HEK293 (cell line): ENCODE measurements at regions not wholly inside any gene's neighbourhood (a gene's known extent, or its start where the extent isn't known, plus 50 kb on each side); places are given as distances from the start of the nearest gene placed in this dataset.

Experiments used
- CTCF ChIA-PET: fragments of 350-600 bp; formaldehyde crosslinking; extraction: SDS; loops from one replicate; lab custom pipeline; 2021; ENCODE audit warnings: antibody characterized with exemption; lab: Yijun Ruan, JAX
- POLR2A ChIA-PET: fragments of 300-600 bp; formaldehyde crosslinking; extraction: SDS; loops from one replicate; lab custom pipeline; 2020; ENCODE audit warnings: antibody characterized with exemption, inconsistent platforms; lab: Yijun Ruan, JAX
- H3K27ac ChIP-seq: fragments of 200-500 bp; sonication (Bioruptor generic); 2 replicates; pipeline ENCODE4 v1.5.1; 2014; ENCODE audit warnings: low read depth, low read length, control low read depth, inconsistent platforms; ENCODE audit errors: extremely low read depth
- H3K36me3 ChIP-seq, 2 experiments: fragments of 200-500 bp in 1 of 2; sonication (Bioruptor generic) in 1 of 2; 1 replicate in 1 of 2; 2 replicates in 1 of 2; pipeline ENCODE4 v1.5.1; 2014 to 2017; ENCODE audit warnings: inconsistent platforms in 2 of 2, low read length in 2 of 2; ENCODE audit not compliant: control insufficient read depth in 2 of 2, insufficient read depth in 1 of 2
- H3K4me1 ChIP-seq: fragments of 200-500 bp; sonication (Bioruptor generic); 2 replicates; pipeline ENCODE4 v1.5.1; 2014; ENCODE audit warnings: mild to moderate bottlenecking, low read length, inconsistent platforms; ENCODE audit not compliant: control insufficient read depth, insufficient read depth
- H3K4me3 ChIP-seq: 2 replicates; pipeline ENCODE4 v1.5.1; 2011; ENCODE audit warnings: low read depth, mild to moderate bottlenecking, control low read depth, low read length, moderate library complexity
- H3K9me3 ChIP-seq: fragments of 200-500 bp; sonication (Bioruptor generic); 2 replicates; pipeline ENCODE4 v1.5.1; 2014; ENCODE audit warnings: low read depth, low read length, inconsistent platforms; ENCODE audit not compliant: control insufficient read depth, insufficient read depth
- HOXC10 ChIP-seq: sonication (generic); formaldehyde crosslinking; IDR thresholded peaks from 2 replicates; pipeline ENCODE4 v1.8.1; 2023; ENCODE audit warnings: mild to moderate bottlenecking, missing genetic modification reagents
- KLF10 ChIP-seq: fragments of 450-650 bp; IDR thresholded peaks from 2 replicates; pipeline ENCODE4 v1.5.1; 2018; ENCODE audit warnings: missing biosample characterization, mild to moderate bottlenecking, missing genetic modification characterization
- ZNF140 ChIP-seq: fragments of 450-650 bp; formaldehyde crosslinking; IDR thresholded peaks from 2 replicates; pipeline ENCODE4 v1.5.1; 2016; ENCODE audit warnings: missing biosample characterization, missing genetic modification characterization
- ZNF16 ChIP-seq: fragments of 450-650 bp; formaldehyde crosslinking; IDR thresholded peaks from 2 replicates; pipeline ENCODE4 v1.5.1; 2016; ENCODE audit warnings: low read depth, missing biosample characterization, missing genetic modification characterization
- ZNF292 ChIP-seq: fragments of 450-650 bp; formaldehyde crosslinking; IDR thresholded peaks from 2 replicates; pipeline ENCODE4 v1.5.1; 2016; ENCODE audit warnings: low read depth, missing biosample characterization, missing genetic modification characterization, borderline replicate concordance
- ZNF335 ChIP-seq: fragments of 450-650 bp; formaldehyde crosslinking; conservative IDR thresholded peaks from 2 replicates; pipeline ENCODE4 v1.5.1; 2016; ENCODE audit warnings: missing biosample characterization, missing genetic modification characterization
- ZNF518A ChIP-seq: fragments of 450-650 bp; formaldehyde crosslinking; conservative IDR thresholded peaks from 2 replicates; pipeline ENCODE4 v1.5.1; 2016; ENCODE audit warnings: low read depth, missing biosample characterization, missing genetic modification characterization
- ZNF561 ChIP-seq: fragments of 450-650 bp; IDR thresholded peaks from 2 replicates; pipeline ENCODE4 v1.5.1; 2018; ENCODE audit warnings: missing biosample characterization, missing genetic modification characterization, borderline replicate concordance
- ZNF626 ChIP-seq: fragments of 450-650 bp; sonication (Bioruptor Pico); formaldehyde crosslinking; IDR thresholded peaks from 2 replicates; pipeline ENCODE4 v1.5.1; 2018; ENCODE audit warnings: missing biosample characterization, missing genetic modification characterization, inconsistent platforms
- ZNF704 ChIP-seq: fragments of 450-650 bp; formaldehyde crosslinking; IDR thresholded peaks from 2 replicates; pipeline ENCODE4 v1.5.1; 2016; ENCODE audit warnings: missing biosample characterization, missing genetic modification characterization
- ZNF792 ChIP-seq: fragments of 450-650 bp; formaldehyde crosslinking; IDR thresholded peaks from 2 replicates; pipeline ENCODE4 v1.5.1; 2016; ENCODE audit warnings: missing biosample characterization, missing genetic modification characterization

- POLR2A ChIA-PET = no interaction called here
- Histone ChIP-seq H3K36me3 (no peaks in the 10 kb centered on the region), H3K9me3 (no peaks in the 10 kb centered on the region; the same call in 1 of the 2 replicates), H3K4me1 (peaks cover 14% of the 10 kb centered on the region), H3K27ac (no peak overlapping the region), H3K4me3 (no peak overlapping the region)
- CTCF ChIA-PET = interaction anchor here (0.7 to 1.0 kb wide), 2 partner anchors 74 to 307 kb away, joined by 3 to 4 read pairs; no protein-coding TSS in a partner anchor
- TF ChIP-seq ZNF16 (tag by site-specific recombination) = no peak
- no peak for TF ChIP-seq HOXC10 (CRISPR knock-in tag)
- no peak for TF ChIP-seq ZNF140 (tag by site-specific recombination)
- TF ChIP-seq ZNF626 (tag by site-specific recombination) = no peak
- no peak for TF ChIP-seq ZNF292 (tag by site-specific recombination)
These were observed 242.0 kb upstream of the DAAM1 start for GRCh38 chr14:58946431-58946830.

GRCh38 chr14:58947156-58947555, 241.3 kb upstream of the DAAM1 start:
- Histone ChIP-seq H3K4me3 (no peak overlapping the region), H3K4me1 (peaks cover 10% of the 10 kb centered on the region), H3K27ac (no peak overlapping the region), H3K36me3 (no peaks in the 10 kb centered on the region), H3K9me3 (no peaks in the 10 kb centered on the region; the same call in 1 of the 2 replicates)
- TF ChIP-seq ZNF792 (tag by site-specific recombination) = no peak
- CTCF ChIA-PET = interaction anchor here (0.7 to 1.7 kb wide), 5 partner anchors 74 to 446 kb away, joined by 3 to 5 read pairs (median 4); no protein-coding TSS in a partner anchor
- POLR2A ChIA-PET = no interaction called here

- TF ChIP-seq ZNF335 (tag by site-specific recombination) = no peak
- no peak for TF ChIP-seq KLF10 (tag by site-specific recombination)
- no peak for TF ChIP-seq ZNF518A (tag by site-specific recombination)
- no peak for TF ChIP-seq ZNF561 (tag by site-specific recombination)
- TF ChIP-seq ZNF704 = no peak
- no peak overlapping the region for H3K4me3 ChIP-seq
- CTCF ChIA-PET = interaction anchor here (0.7 to 1.7 kb wide), 5 partner anchors 15 to 447 kb away, joined by 3 to 5 read pairs (median 3); no protein-coding TSS in a partner anchor
- POLR2A ChIA-PET = no interaction called here
- H3K36me3 ChIP-seq = no peaks in the 10 kb centered on the region
- H3K9me3 ChIP-seq = no peaks in the 10 kb centered on the region; the same call in 1 of the 2 replicates
- peaks cover 5% of the 10 kb centered on the region for H3K4me1 ChIP-seq
- no peak overlapping the region for H3K27ac ChIP-seq
These were observed 240.5 kb upstream of the DAAM1 start for GRCh38 chr14:58947814-58948445.
